Aorta (tissue), 5 donors: ENCODE measurements at regions not wholly inside any gene's neighbourhood (a gene's known extent, or its start where the extent isn't known, plus 50 kb on each side); places are given as distances from the start of the nearest gene placed in this dataset.

Experiments used
- ATAC-seq: fragments of 200-7000 bp; cut with Tn5 transposase; one replicate; pipeline ENCODE4 v1.9.1; 2022; ENCODE audit warnings: moderate library complexity; ENCODE audit not compliant: low FRiP score
- DNase-seq, 2 donors: peaks; one replicate each; pipeline ENCODE4 v3.0.0-alpha.2; 2020
- H3K27ac ChIP-seq, 2 donors: one replicate each; pipeline ENCODE4 v1.5.1; 2013; ENCODE audit warnings: low read length in 2 of 2, mild to moderate bottlenecking in 2 of 2, moderate library complexity in 2 of 2, control low read depth in 1 of 2, inconsistent platforms in 1 of 2, low read depth in 1 of 2
- H3K27me3 ChIP-seq, 2 donors: one replicate each; pipeline ENCODE4 v1.6.1; 2013; ENCODE audit warnings: control low read depth in 1 of 2, low read length in 1 of 2, mild to moderate bottlenecking in 1 of 2, moderate library complexity in 1 of 2; ENCODE audit not compliant: insufficient read depth in 2 of 2, control insufficient read depth in 1 of 2
- H3K36me3 ChIP-seq, 2 donors: one replicate each; pipeline ENCODE4 v1.6.1; 2013; ENCODE audit warnings: control low read depth in 1 of 2, low read length in 1 of 2, mild to moderate bottlenecking in 1 of 2; ENCODE audit not compliant: insufficient read depth in 2 of 2, control insufficient read depth in 1 of 2
- H3K4me1 ChIP-seq, 2 donors: one replicate each; pipeline ENCODE4 v1.6.1; 2013; ENCODE audit warnings: low read length in 2 of 2, control low read depth in 1 of 2, mild to moderate bottlenecking in 1 of 2, moderate library complexity in 1 of 2; ENCODE audit not compliant: insufficient read depth in 2 of 2, control insufficient read depth in 1 of 2
- H3K4me3 ChIP-seq, 2 donors: one replicate each; pipeline ENCODE4 v1.5.1; 2013; ENCODE audit warnings: low read length in 2 of 2, control low read depth in 1 of 2, mild to moderate bottlenecking in 1 of 2
- H3K9me3 ChIP-seq: one replicate; pipeline ENCODE4 v1.6.1; 2013; ENCODE audit warnings: mild to moderate bottlenecking, low read length; ENCODE audit not compliant: control insufficient read depth
- WGBS, 2 donors: extraction: QIAGEN DNeasy Blood & Tissue Kit; methylation state at CpG; one replicate each; pipeline ENCODE4 v1.1.7; 2013; 5-methylcytosine and 5-hydroxymethylcytosine counted together
- intact Hi-C, 2 donors: fragments of 100-400 bp; cut with DNase I; formaldehyde crosslinking; loops; one replicate each; pipeline versions ENCODE4 v1.14.2 to v1.15.0; 2022
- donor health status: healthy with polysubstance abuse.
- donor health status: Bipolar disorder and iron deficiency.
- donor health status: DM: no; HTN: no; CAD: no.
- donor health status: DM: no; HTN: no; CAD: no.
- donor health status: DM: yes; HTN: yes; CAD: no.

- intact Hi-C loops: no loop called here
- no peaks in the 10 kb centered on the region for H3K36me3 ChIP-seq
- ATAC-seq: no peak
- H3K4me3 ChIP-seq: no peak overlapping the region
- DNase-seq: no peak
- no peak overlapping the region for H3K27ac ChIP-seq
- H3K27me3 ChIP-seq: no peaks in the 10 kb centered on the region
- no peaks in the 10 kb centered on the region for H3K4me1 ChIP-seq
- 2 to 7% methylated on average over 8 of the region's 8 CpGs for WGBS, 2 donors
- no peaks in the 10 kb centered on the region for H3K9me3 ChIP-seq
Measured at GRCh38 chr10:111835574-111835973, 348.0 kb downstream of the GPAM start.

- DNase-seq (no peak), ATAC-seq (no peak)
- no peaks in the 10 kb centered on the region for H3K4me1 ChIP-seq
- no peaks in the 10 kb centered on the region for H3K9me3 ChIP-seq
- intact Hi-C loops: no loop called here
- H3K27me3 ChIP-seq: no peaks in the 10 kb centered on the region
- no peak overlapping the region for H3K4me3 ChIP-seq
- H3K36me3 ChIP-seq: no peaks in the 10 kb centered on the region
- 17% methylated on average over 1 of the region's 1 CpG for WGBS, 2 donors
- H3K27ac ChIP-seq: no peak overlapping the region
Measured at GRCh38 chr10:111836064-111836463, 347.5 kb downstream of the GPAM start.

- 3 to 6% methylated on average over 2 of the region's 2 CpGs for WGBS, 2 donors
- H3K27me3 ChIP-seq: no peaks in the 10 kb centered on the region
- ATAC-seq: no peak
- H3K4me3 ChIP-seq: no peak overlapping the region
- no peaks in the 10 kb centered on the region for H3K36me3 ChIP-seq
- no peak for DNase-seq
- H3K9me3 ChIP-seq: no peaks in the 10 kb centered on the region
- no peak overlapping the region for H3K27ac ChIP-seq
- intact Hi-C loops: no loop called here
- H3K4me1 ChIP-seq: no peaks in the 10 kb centered on the region
Measured at GRCh38 chr10:111836571-111836970, 347.0 kb downstream of the GPAM start.

GRCh38 chr10:111837086-111837485 lies 346.5 kb downstream of the GPAM start:
- DNase-seq (no peak), ATAC-seq (no peak)
- Histone ChIP-seq H3K4me1 (no peaks in the 10 kb centered on the region), H3K4me3 (no peak overlapping the region), H3K27ac (no peak overlapping the region), H3K36me3 (no peaks in the 10 kb centered on the region), H3K27me3 (no peaks in the 10 kb centered on the region), H3K9me3 (no peaks in the 10 kb centered on the region)
- intact Hi-C loops: no loop called here
- WGBS, 2 donors: 81 to 82% methylated on average over 2 of the region's 2 CpGs

GRCh38 chr10:111837985-111838384 lies 345.6 kb downstream of the GPAM start:
- Histone ChIP-seq H3K4me3 (no peak overlapping the region), H3K27me3 (no peaks in the 10 kb centered on the region), H3K9me3 (no peaks in the 10 kb centered on the region), H3K4me1 (no peaks in the 10 kb centered on the region), H3K36me3 (no peaks in the 10 kb centered on the region), H3K27ac (no peak overlapping the region)
- DNase-seq: no peak
- intact Hi-C loops: no loop called here
- WGBS, 2 donors: 71 to 90% methylated on average over 2 of the region's 2 CpGs
- ATAC-seq: no peak

GRCh38 chr10:111840546-111840945 lies 343.0 kb downstream of the GPAM start:
- Histone ChIP-seq H3K36me3 (no peaks in the 10 kb centered on the region), H3K4me1 (no peaks in the 10 kb centered on the region), H3K4me3 (no peak overlapping the region), H3K27ac (no peak overlapping the region), H3K27me3 (no peaks in the 10 kb centered on the region), H3K9me3 (peaks cover under 1% of the 10 kb centered on the region)
- ATAC-seq: no peak
- no peak for DNase-seq
- intact Hi-C loops: no loop called here

GRCh38 chr10:111852801-111853200 lies 330.8 kb downstream of the GPAM start:
- 30 to 42% methylated on average over 2 of the region's 2 CpGs for whole genome bisulfite sequencing, 2 donors
- H3K4me1 ChIP-seq: no peaks in the 10 kb centered on the region
- ATAC-seq: no peak
- intact Hi-C loops: no loop called here
- H3K27me3 ChIP-seq: no peaks in the 10 kb centered on the region
- no peaks in the 10 kb centered on the region for H3K36me3 ChIP-seq
- no peak overlapping the region for H3K27ac ChIP-seq
- DNase-seq: no peak
- no peak overlapping the region for H3K4me3 ChIP-seq
- H3K9me3 ChIP-seq: peaks cover 3% of the 10 kb centered on the region

GRCh38 chr10:111856631-111857030 lies 326.9 kb downstream of the GPAM start:
- DNase-seq (no peak), ATAC-seq (no peak)
- no peak overlapping the region for H3K4me3 ChIP-seq
- no peaks in the 10 kb centered on the region for H3K9me3 ChIP-seq
- no peaks in the 10 kb centered on the region for H3K27me3 ChIP-seq
- 41 to 48% methylated on average over 3 of the region's 3 CpGs for WGBS, 2 donors
- H3K36me3 ChIP-seq: no peaks in the 10 kb centered on the region
- intact Hi-C loops: no loop called here
- no peak overlapping the region for H3K27ac ChIP-seq
- H3K4me1 ChIP-seq: no peaks in the 10 kb centered on the region

GRCh38 chr10:111865550-111865949 lies 318.0 kb downstream of the GPAM start:
- H3K36me3 ChIP-seq: no peaks in the 10 kb centered on the region
- no peak for ATAC-seq

More at GRCh38 chr10:111865550-111865949, 318.0 kb downstream of the GPAM start:
- H3K4me3 ChIP-seq: no peak overlapping the region
- intact Hi-C loops: no loop called here
- peaks cover 1% of the 10 kb centered on the region for H3K9me3 ChIP-seq
- no peaks in the 10 kb centered on the region for H3K4me1 ChIP-seq
- DNase-seq: no peak
- no peaks in the 10 kb centered on the region for H3K27me3 ChIP-seq
- no peak overlapping the region for H3K27ac ChIP-seq
- WGBS, 2 donors: 53 to 67% methylated on average over 3 of the region's 3 CpGs
